Motor neuron (in vitro differentiated cells): ENCODE measurements at regions not wholly inside any gene's neighbourhood (a gene's known extent, or its start where the extent isn't known, plus 50 kb on each side); places are given as distances from the start of the nearest gene placed in this dataset.
"Not testable (repeated sequence)": the region's sequence is repeated elsewhere in the genome, so short reads cannot be mapped to it uniquely, and the experiment has no call there.

Experiments
- ATAC-seq, 8 experiments: fragments of 200-7000 bp; cut with Tn5 transposase; replicated peaks in 6 of 8; 2 replicates each; pipeline ENCODE4 v1.8.0; 2021; ENCODE audit warnings: mild to moderate bottlenecking in 8 of 8, moderate library complexity in 8 of 8
- H3K27ac ChIP-seq, 2 donors: fragments of 250-450 bp; sonication (Bioruptor Pico); 2 replicates each; pipeline ENCODE4 v1.9.0; 2021; ENCODE audit warnings: antibody characterized with exemption in 2 of 2, mild to moderate bottlenecking in 2 of 2, moderate library complexity in 1 of 2
- H3K4me1 ChIP-seq, 2 donors: fragments of 250-450 bp; sonication (Bioruptor Pico); replicated peaks in 1 of 2; 2 replicates each; pipeline ENCODE4 v1.6.1; 2021; ENCODE audit warnings: antibody characterized with exemption in 2 of 2, mild to moderate bottlenecking in 2 of 2, moderate library complexity in 1 of 2
- H3K4me3 ChIP-seq, 5 donors: fragments of 250-450 bp; sonication (Bioruptor Pico); 2 replicates each; pipeline ENCODE4 v1.9.0; 2021; ENCODE audit warnings: antibody characterized with exemption in 5 of 5, mild to moderate bottlenecking in 5 of 5, moderate library complexity in 4 of 5
- WGBS, 10 experiments: fragments of 450-650 bp; shearing (Covaris generic); methylation state at CpG; one replicate each; pipeline ENCODE4 v1.0.0; 2022; 5-methylcytosine and 5-hydroxymethylcytosine counted together
- in situ Hi-C, 9 experiments: fragments of 400-800 bp; cut with MboI; loops; one replicate each; pipeline ENCODE4 v1.15.0; 2021; ENCODE audit warnings: low sequenced_read_pairs in 9 of 9, low pct_unique_long_range_greater_than_20kb in 2 of 9; ENCODE audit not compliant: unreplicated experiment in 9 of 9

GRCh38 chr21:35528116-35529042, 479.3 kb upstream of the RUNX1 start:
- Histone ChIP-seq H3K27ac (no peak overlapping the region), H3K4me3 (no peak overlapping the region), H3K4me1 (no peaks in the 10 kb centered on the region)
- in situ Hi-C loops: no loop called here
- WGBS, 10 experiments: 0 to 95% (median 75%) methylated on average over 1 to 9 of the region's 18 CpGs; no CpG with 5 or more reads in 4 of the 10 experiments
- ATAC-seq: peak in 1 of 8 experiments; percentile 42

GRCh38 chr21:35527358-35527757, 478.3 kb upstream of the RUNX1 start:
- in situ Hi-C loops: no loop called here

GRCh38 chr21:35525443-35525842, 476.3 kb upstream of the RUNX1 start:
- Histone ChIP-seq H3K4me3 (no peak overlapping the region), H3K4me1 (peaks cover 3 to 5% of the 10 kb centered on the region in 2 donors), H3K27ac (no peak overlapping the region)
- in situ Hi-C loops: no loop called here
- 0 to 50% (median 5%) methylated on average over 1 to 2 of the region's 2 CpGs; no CpG with 5 or more reads in 2 of the 10 experiments for WGBS, 10 experiments
- ATAC-seq: no peak

More at GRCh38 chr21:35527358-35527757, 478.3 kb upstream of the RUNX1 start:
- no peak for ATAC-seq
- WGBS, 10 experiments: 67 to 100% (median 75%) methylated on average over 1 of the region's 1 CpG; no CpG with 5 or more reads in 5 of the 10 experiments
- Histone ChIP-seq H3K27ac (no peak overlapping the region), H3K4me3 (no peak overlapping the region), H3K4me1 (no peaks in the 10 kb centered on the region)

GRCh38 chr21:35521852-35522505, 472.9 kb upstream of the RUNX1 start:
- H3K4me3 ChIP-seq: no peak overlapping the region
- H3K27ac ChIP-seq: no peak overlapping the region
- in situ Hi-C loops: loop anchor here in 1 of 9 experiments (25.0 kb wide), 2 partner anchors 315 to 635 kb away; no protein-coding TSS in a partner anchor
- WGBS, 10 experiments: 63 to 100% (median 84%) methylated on average over 1 to 9 of the region's 10 CpGs; no CpG with 5 or more reads in 1 of the 10 experiments
- H3K4me1 ChIP-seq: peaks cover 12 to 14% of the 10 kb centered on the region in 2 donors
- no peak for ATAC-seq

GRCh38 chr21:35521293-35521692, 472.2 kb upstream of the RUNX1 start:
- no peak overlapping the region for H3K27ac ChIP-seq
- WGBS, 10 experiments: 83 to 100% (median 90%) methylated on average over 1 to 3 of the region's 4 CpGs; no CpG with 5 or more reads in 5 of the 10 experiments
- in situ Hi-C loops: loop anchor here in 1 of 9 experiments (25.0 kb wide), 2 partner anchors 316 to 634 kb away; no protein-coding TSS in a partner anchor
- no peak overlapping the region for H3K4me3 ChIP-seq
- ATAC-seq: no peak
- H3K4me1 ChIP-seq: peaks cover 12 to 14% of the 10 kb centered on the region in 2 donors

GRCh38 chr21:35520856-35521255, 471.8 kb upstream of the RUNX1 start:
- no peak for ATAC-seq
- 60% methylated on average over 1 of the region's 1 CpG; no CpG with 5 or more reads in 5 of the 10 experiments for WGBS, 10 experiments
- Histone ChIP-seq H3K4me3 (no peak overlapping the region), H3K27ac (no peak overlapping the region), H3K4me1 (peaks cover 12 to 14% of the 10 kb centered on the region in 2 donors)
- in situ Hi-C loops: loop anchor here in 1 of 9 experiments (25.0 kb wide), 2 partner anchors 316 to 634 kb away; no protein-coding TSS in a partner anchor

- ATAC-seq: peak in 5 of 8 experiments; percentile 57 to 99 (median 94)
- Histone ChIP-seq H3K4me1 (peaks cover 12 to 14% of the 10 kb centered on the region in 2 donors), H3K4me3 (no peak overlapping the region), H3K27ac (no peak overlapping the region)
- WGBS, 10 experiments: 29 to 100% (median 48%) methylated on average over 1 to 6 of the region's 8 CpGs; no CpG with 5 or more reads in 1 of the 10 experiments
- in situ Hi-C loops: loop anchor here in 1 of 9 experiments (25.0 kb wide), 2 partner anchors 317 to 633 kb away; no protein-coding TSS in a partner anchor
Measured at GRCh38 chr21:35520302-35520701, 471.2 kb upstream of the RUNX1 start.

GRCh38 chr21:35517865-35518264, 468.8 kb upstream of the RUNX1 start:
- H3K4me3 ChIP-seq: no peak overlapping the region
- in situ Hi-C loops: loop anchor here in 1 of 9 experiments (25.0 kb wide), 2 partner anchors 319 to 631 kb away; no protein-coding TSS in a partner anchor
- H3K4me1 ChIP-seq: peaks cover 12 to 14% of the 10 kb centered on the region in 2 donors
- no peak overlapping the region for H3K27ac ChIP-seq
- 63 to 93% (median 74%) methylated on average over 1 to 6 of the region's 6 CpGs; no CpG with 5 or more reads in 3 of the 10 experiments for WGBS, 10 experiments
- ATAC-seq: no peak

GRCh38 chr21:35516292-35516691, 467.2 kb upstream of the RUNX1 start:
- not testable (repeated sequence) for H3K27ac ChIP-seq, ATAC-seq, H3K4me3 ChIP-seq
- no CpG with 5 or more reads among the region's 2 CpGs for WGBS, 10 experiments
- in situ Hi-C loops: loop anchor here in 1 of 9 experiments (25.0 kb wide), 2 partner anchors 321 to 629 kb away; no protein-coding TSS in a partner anchor
- H3K4me1 ChIP-seq: peaks cover 12 to 14% of the 10 kb centered on the region in 2 donors

- WGBS, 10 experiments: 0 to 100% (median 90%) methylated on average over 1 of the region's 1 CpG; no CpG with 5 or more reads in 5 of the 10 experiments
- H3K4me1 ChIP-seq: peaks cover 0 to 3% of the 10 kb centered on the region in 2 donors
- peak in 2 of 8 experiments; percentile 8 to 16 for ATAC-seq
- no peak overlapping the region for H3K27ac ChIP-seq
- H3K4me3 ChIP-seq: no peak overlapping the region
- in situ Hi-C loops: loop anchor here in 1 of 9 experiments (25.0 kb wide), 2 partner anchors 325 to 625 kb away; no protein-coding TSS in a partner anchor
Measured at GRCh38 chr21:35512346-35512745, 463.2 kb upstream of the RUNX1 start.

- in situ Hi-C loops: loop anchor here in 1 of 9 experiments (25.0 kb wide), 2 partner anchors 326 to 624 kb away; no protein-coding TSS in a partner anchor
- ATAC-seq: peak in 4 of 8 experiments; percentile 43 to 64 (median 58)
- 29 to 100% (median 79%) methylated on average over 1 to 4 of the region's 4 CpGs for WGBS, 10 experiments
- no peak overlapping the region for H3K4me3 ChIP-seq
- H3K4me1 ChIP-seq: peaks cover 0 to 3% of the 10 kb centered on the region in 2 donors
- H3K27ac ChIP-seq: no peak overlapping the region
Measured at GRCh38 chr21:35511696-35512162, 462.6 kb upstream of the RUNX1 start.

- H3K27ac ChIP-seq: no peak overlapping the region
- peaks cover 0 to 5% of the 10 kb centered on the region in 2 donors for H3K4me1 ChIP-seq
- 6 to 88% (median 66%) methylated on average over 1 to 6 of the region's 6 CpGs for WGBS, 10 experiments
- no peak overlapping the region for H3K4me3 ChIP-seq
- peak in 2 of 8 experiments; percentile 28 to 69 for ATAC-seq
- in situ Hi-C loops: loop anchor here in 1 of 9 experiments (25.0 kb wide), 2 partner anchors 326 to 624 kb away; no protein-coding TSS in a partner anchor
Measured at GRCh38 chr21:35510957-35511695, 462.0 kb upstream of the RUNX1 start.
